Esophagus squamous epithelium (tissue), 4 donors: ENCODE measurements at regions not wholly inside any gene's neighbourhood (a gene's known extent, or its start where the extent isn't known, plus 50 kb on each side); places are given as distances from the start of the nearest gene placed in this dataset.
"Not testable (repeated sequence)": the region's sequence is repeated elsewhere in the genome, so short reads cannot be mapped to it uniquely, and the experiment has no call there.

Experiments
- CTCF ChIP-seq, 6 experiments: fragments of 450-650 bp in 4 of 6; fragments of 200-600 bp in 2 of 6; sonication (generic) in 2 of 6; IDR thresholded peaks; one replicate each; pipeline ENCODE4 v1.5.1; 2016 to 2019; ENCODE audit warnings: antibody characterized with exemption in 6 of 6, mild to moderate bottlenecking in 4 of 6, moderate library complexity in 4 of 6
- POLR2A ChIP-seq, 4 donors: fragments of 450-650 bp; IDR thresholded peaks; one replicate each; pipeline ENCODE4 v1.6.1; 2017; ENCODE audit warnings: antibody characterized with exemption in 4 of 4, mild to moderate bottlenecking in 4 of 4, moderate library complexity in 3 of 4

GRCh38 chr5:30455484-30455883 is 738.0 kb upstream of the CDH6 start:
- not testable (repeated sequence) for TF ChIP-seq CTCF, POLR2A (IDR thresholded peaks at IDR 0.05)
